ENCODE measurements at regions not wholly inside any gene's neighbourhood (a gene's known extent, or its start where the extent isn't known, plus 50 kb on each side); places are given as distances from the start of the nearest gene placed in this dataset.

DNA sequence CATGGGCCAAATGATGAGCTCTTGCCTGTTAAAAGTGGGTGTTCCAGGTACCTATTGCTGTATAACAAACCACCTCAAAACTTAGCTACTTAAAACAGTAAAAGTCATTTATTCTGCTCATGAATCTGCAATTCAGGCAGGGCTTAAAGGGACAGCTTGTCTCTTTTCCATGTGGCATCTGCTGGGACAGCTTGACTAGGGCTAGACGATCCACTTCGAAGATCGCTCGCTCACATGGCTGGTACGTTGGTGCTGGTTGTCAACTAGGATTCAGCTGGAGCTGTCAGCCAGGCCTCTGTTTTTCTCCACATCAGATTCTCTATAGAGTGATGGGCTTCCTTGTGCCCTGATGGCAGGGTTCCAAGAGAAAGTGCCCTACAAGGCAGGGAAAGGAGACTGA lies 581.3 kb downstream of the NTRK3 start:
- CTCF ChIA-PET: no interaction called here
- TF ChIP-seq, protein P1, sequence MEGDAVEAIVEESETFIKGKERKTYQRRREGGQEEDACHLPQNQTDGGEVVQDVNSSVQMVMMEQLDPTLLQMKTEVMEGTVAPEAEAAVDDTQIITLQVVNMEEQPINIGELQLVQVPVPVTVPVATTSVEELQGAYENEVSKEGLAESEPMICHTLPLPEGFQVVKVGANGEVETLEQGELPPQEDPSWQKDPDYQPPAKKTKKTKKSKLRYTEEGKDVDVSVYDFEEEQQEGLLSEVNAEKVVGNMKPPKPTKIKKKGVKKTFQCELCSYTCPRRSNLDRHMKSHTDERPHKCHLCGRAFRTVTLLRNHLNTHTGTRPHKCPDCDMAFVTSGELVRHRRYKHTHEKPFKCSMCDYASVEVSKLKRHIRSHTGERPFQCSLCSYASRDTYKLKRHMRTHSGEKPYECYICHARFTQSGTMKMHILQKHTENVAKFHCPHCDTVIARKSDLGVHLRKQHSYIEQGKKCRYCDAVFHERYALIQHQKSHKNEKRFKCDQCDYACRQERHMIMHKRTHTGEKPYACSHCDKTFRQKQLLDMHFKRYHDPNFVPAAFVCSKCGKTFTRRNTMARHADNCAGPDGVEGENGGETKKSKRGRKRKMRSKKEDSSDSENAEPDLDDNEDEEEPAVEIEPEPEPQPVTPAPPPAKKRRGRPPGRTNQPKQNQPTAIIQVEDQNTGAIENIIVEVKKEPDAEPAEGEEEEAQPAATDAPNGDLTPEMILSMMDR (IDR thresholded peaks at IDR 0.05): no peak
- no peak overlapping the region for H3K4me3 Mint-ChIP-seq
- H3K4me1 Mint-ChIP-seq (ENCODE audit: low read depth): no peaks in the 10 kb centered on the region
- no peaks in the 10 kb centered on the region for H3K27me3 ChIP-seq (ENCODE audit: control insufficient read depth in 1 of 2, insufficient read depth in 2 of 2, low read length in 2 of 2)
- H3K9me3 Mint-ChIP-seq: peaks cover 19% of the 10 kb centered on the region
- H3K27ac ChIP-seq (ENCODE audit: low read depth in 1 of 2, low read length in 2 of 2): no peak overlapping the region
- H3K4me1 ChIP-seq (ENCODE audit: insufficient read depth, low read length): peaks cover 2% of the 10 kb centered on the region
- no peak for ATAC-seq (ENCODE audit: poor library complexity)
- no peaks in the 10 kb centered on the region for H3K27me3 Mint-ChIP-seq
- intact Hi-C loops (cut with DNase I, micrococcal nuclease): no loop called here
- H3K36me3 ChIP-seq (ENCODE audit: insufficient read depth, low read length): no peaks in the 10 kb centered on the region
- H3K36me3 Mint-ChIP-seq (ENCODE audit: low read depth): no peaks in the 10 kb centered on the region
- H3K4me3 ChIP-seq (ENCODE audit: low read length): no peak overlapping the region
- POLR2A ChIA-PET: no interaction called here
- no peak overlapping the region for H3K27ac Mint-ChIP-seq
- no peak for DNase-seq
- peaks cover 3% of the 10 kb centered on the region in 2 experiments for H3K9me3 ChIP-seq (ENCODE audit: control insufficient read depth in 1 of 2, insufficient read depth in 1 of 2, low read length in 2 of 2)

DNA sequence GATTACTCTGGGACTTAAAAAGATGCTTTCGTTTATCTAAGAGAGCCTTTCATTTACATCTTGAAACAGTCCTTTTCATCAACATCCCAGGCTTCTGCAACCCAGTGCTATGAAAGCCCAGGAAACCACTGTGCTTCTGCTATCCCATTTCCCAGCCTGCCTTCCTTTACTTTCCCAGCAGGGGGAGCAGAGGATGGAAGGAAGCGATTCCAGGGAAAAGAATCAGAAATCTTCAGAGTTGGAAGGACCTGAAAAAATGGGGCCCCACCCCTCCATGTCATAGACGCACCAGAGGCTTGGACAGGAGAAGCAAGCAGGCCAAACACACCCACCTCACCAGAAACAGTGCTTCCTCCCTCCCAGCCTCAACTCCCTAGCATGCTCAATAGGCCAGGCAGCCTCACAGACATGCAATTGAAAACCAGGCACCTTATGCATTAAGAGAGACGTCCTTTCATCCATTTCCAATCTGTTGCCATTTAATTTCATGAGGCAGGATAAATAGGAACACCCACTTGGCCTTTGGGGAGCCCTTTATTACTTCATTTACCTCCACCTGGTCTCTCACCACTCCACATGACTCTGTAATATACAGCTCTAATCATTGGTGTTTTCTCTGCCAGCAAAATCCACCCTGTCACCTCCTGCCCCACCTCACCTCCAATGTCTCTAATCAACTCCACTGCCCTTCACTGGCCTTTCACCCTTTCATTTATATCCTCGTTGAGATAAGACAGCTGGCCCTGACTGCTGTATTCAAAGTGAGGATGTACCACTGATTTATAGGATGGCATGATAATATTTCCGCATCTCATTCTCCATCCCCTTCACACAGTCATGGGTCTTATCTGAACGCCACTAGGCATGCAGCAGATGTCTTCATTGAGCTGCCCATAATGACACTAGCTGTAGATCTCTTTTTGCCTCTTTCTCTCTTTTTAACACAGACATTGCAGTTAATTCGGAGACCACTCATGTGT lies 583.9 kb downstream of the NTRK3 start:
- no peak overlapping the region for H3K27ac Mint-ChIP-seq
- peaks cover 16% of the 10 kb centered on the region for H3K9me3 Mint-ChIP-seq
- ChIA-PET POLR2A (no interaction called here), CTCF (no interaction called here)
- H3K4me1 Mint-ChIP-seq (ENCODE audit: low read depth): no peaks in the 10 kb centered on the region
- no peak for ATAC-seq (ENCODE audit: poor library complexity)
- no peaks in the 10 kb centered on the region for H3K36me3 Mint-ChIP-seq (ENCODE audit: low read depth)
- no peaks in the 10 kb centered on the region for H3K36me3 ChIP-seq (ENCODE audit: insufficient read depth, low read length)
- TF ChIP-seq, protein P1 (IDR thresholded peaks at IDR 0.05): no peak
- H3K27me3 Mint-ChIP-seq: no peaks in the 10 kb centered on the region
- peaks cover 3 to 5% of the 10 kb centered on the region in 2 experiments for H3K9me3 ChIP-seq (ENCODE audit: control insufficient read depth in 1 of 2, insufficient read depth in 1 of 2, low read length in 2 of 2)
- intact Hi-C loops (cut with DNase I, micrococcal nuclease): no loop called here
- H3K27me3 ChIP-seq (ENCODE audit: control insufficient read depth in 1 of 2, insufficient read depth in 2 of 2, low read length in 2 of 2): peaks cover 0 to 3% of the 10 kb centered on the region in 2 experiments
- no peak overlapping the region for H3K4me3 ChIP-seq (ENCODE audit: low read length)
- no peak overlapping the region for H3K4me3 Mint-ChIP-seq
- no peak for DNase-seq
- no peaks in the 10 kb centered on the region for H3K4me1 ChIP-seq (ENCODE audit: insufficient read depth, low read length)
- no peak overlapping the region for H3K27ac ChIP-seq (ENCODE audit: low read depth in 1 of 2, low read length in 2 of 2)

DNA sequence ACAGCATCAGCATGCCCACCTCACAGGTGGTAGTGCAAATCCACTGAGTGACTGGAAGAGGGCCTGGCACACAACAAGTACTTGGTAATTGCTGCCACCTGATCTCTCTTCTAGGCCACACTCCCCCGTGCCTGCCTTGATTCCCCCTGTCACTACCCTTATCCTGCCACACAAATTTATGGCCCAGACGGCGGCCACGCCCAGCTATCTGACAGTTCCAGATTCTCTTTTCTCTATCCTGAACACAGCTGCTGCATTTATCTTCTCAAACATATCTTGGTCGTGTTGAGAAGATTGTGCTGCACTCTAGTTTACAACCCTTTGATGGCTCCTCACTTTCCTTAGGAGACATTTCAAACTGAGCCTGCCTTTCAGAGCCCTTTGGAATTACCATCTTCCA lies 585.2 kb downstream of the NTRK3 start:
- no peak overlapping the region for H3K27ac Mint-ChIP-seq
- H3K4me1 Mint-ChIP-seq (ENCODE audit: low read depth): no peaks in the 10 kb centered on the region
- no peaks in the 10 kb centered on the region for H3K27me3 Mint-ChIP-seq
- H3K36me3 ChIP-seq (ENCODE audit: insufficient read depth, low read length): no peaks in the 10 kb centered on the region
- H3K4me3 Mint-ChIP-seq: no peak overlapping the region
- H3K4me1 ChIP-seq (ENCODE audit: insufficient read depth, low read length): no peaks in the 10 kb centered on the region
- H3K36me3 Mint-ChIP-seq (ENCODE audit: low read depth): no peaks in the 10 kb centered on the region
- ATAC-seq (ENCODE audit: poor library complexity) (no peak), DNase-seq (no peak)
- H3K27me3 ChIP-seq (ENCODE audit: control insufficient read depth in 1 of 2, insufficient read depth in 2 of 2, low read length in 2 of 2): peaks cover 0 to 3% of the 10 kb centered on the region in 2 experiments
- peaks cover 7% of the 10 kb centered on the region in 2 experiments for H3K9me3 ChIP-seq (ENCODE audit: control insufficient read depth in 1 of 2, insufficient read depth in 1 of 2, low read length in 2 of 2)
- CTCF ChIA-PET: no interaction called here
- H3K4me3 ChIP-seq (ENCODE audit: low read length): no peak overlapping the region
- intact Hi-C loops (cut with DNase I, micrococcal nuclease): no loop called here
- TF ChIP-seq, protein P1 (IDR thresholded peaks at IDR 0.05): no peak
- H3K27ac ChIP-seq (ENCODE audit: low read depth in 1 of 2, low read length in 2 of 2): no peak overlapping the region
- POLR2A ChIA-PET: no interaction called here
- H3K9me3 Mint-ChIP-seq: peaks cover 13% of the 10 kb centered on the region

Data from CD4-positive, alpha-beta T cell (primary cell).